CD14-positive monocyte (primary cell): ENCODE measurements at regions not wholly inside any gene's neighbourhood (a gene's known extent, or its start where the extent isn't known, plus 50 kb on each side); places are given as distances from the start of the nearest gene placed in this dataset.

Source experiments
- DNase-seq, 3 donors: peaks; one replicate each; pipeline ENCODE4 v3.0.0-alpha.2; 2011 to 2022
- H2AFZ ChIP-seq: 2 replicates; pipeline ENCODE4 v1.6.0; 2012; ENCODE audit warnings: mild to moderate bottlenecking, low read depth, low read length, inconsistent platforms; ENCODE audit not compliant: insufficient read depth, poor library complexity, severe bottlenecking
- H3K27ac ChIP-seq, 2 donors: 1 replicate in 1 of 2; 2 replicates in 1 of 2; pipeline ENCODE4 v1.5.1; 2012 to 2013; ENCODE audit warnings: low read length in 2 of 2, control low read depth in 1 of 2, inconsistent platforms in 1 of 2, low read depth in 1 of 2, mild to moderate bottlenecking in 1 of 2
- H3K27me3 ChIP-seq, 2 donors: one replicate each; pipeline versions ENCODE4 v1.6.0 to v1.6.1; 2011 to 2013; ENCODE audit warnings: low read length in 2 of 2; ENCODE audit not compliant: control insufficient read depth in 2 of 2, insufficient read depth in 2 of 2
- H3K36me3 ChIP-seq, 2 donors: replicated peaks in 1 of 2; 1 replicate in 1 of 2; 2 replicates in 1 of 2; pipeline versions ENCODE4 v1.5.1 to v1.6.1; 2012 to 2013; ENCODE audit warnings: low read length in 2 of 2, control low read depth in 1 of 2, inconsistent platforms in 1 of 2, mild to moderate bottlenecking in 1 of 2; ENCODE audit not compliant: insufficient read depth in 2 of 2, control insufficient read depth in 1 of 2
- H3K4me1 ChIP-seq, 2 donors: 1 replicate in 1 of 2; 2 replicates in 1 of 2; pipeline versions ENCODE4 v1.5.1 to v1.6.1; 2012 to 2013; ENCODE audit warnings: low read length in 2 of 2, control low read depth in 1 of 2, inconsistent platforms in 1 of 2, mild to moderate bottlenecking in 1 of 2, moderate library complexity in 1 of 2; ENCODE audit not compliant: insufficient read depth in 2 of 2, control insufficient read depth in 1 of 2
- H3K4me2 ChIP-seq: replicated peaks from 2 replicates; pipeline ENCODE3; 2012; ENCODE audit warnings: low read length, moderate library complexity, mild to moderate bottlenecking; ENCODE audit not compliant: poor library complexity, severe bottlenecking; ENCODE audit errors: extremely low read depth
- H3K4me3 ChIP-seq, 3 experiments: fragments of 200-600 bp in 1 of 3; sonication (generic) in 1 of 3; replicated peaks in 1 of 3; 1 replicate in 2 of 3; 2 replicates in 1 of 3; pipeline ENCODE4 v1.5.1; 2011 to 2013; ENCODE audit warnings: low read length in 3 of 3, mild to moderate bottlenecking in 3 of 3, control low read depth in 2 of 3, low read depth in 2 of 3, inconsistent platforms in 1 of 3, moderate library complexity in 1 of 3
- H3K79me2 ChIP-seq: 2 replicates; pipeline ENCODE4 v1.6.0; 2012; ENCODE audit warnings: mild to moderate bottlenecking, control low read depth, inconsistent platforms, low read length, moderate library complexity; ENCODE audit not compliant: insufficient read depth
- H3K9ac ChIP-seq: 2 replicates; pipeline ENCODE4 v1.6.0; 2017; ENCODE audit warnings: low read length, mild to moderate bottlenecking; ENCODE audit not compliant: insufficient read depth, poor library complexity, severe bottlenecking
- H3K9me3 ChIP-seq, 2 donors: replicated peaks in 1 of 2; 1 replicate in 1 of 2; 2 replicates in 1 of 2; pipeline versions ENCODE4 v1.5.1 to v1.6.1; 2012 to 2013; ENCODE audit warnings: low read length in 2 of 2, control low read depth in 1 of 2; ENCODE audit not compliant: control insufficient read depth in 1 of 2, insufficient read depth in 1 of 2
- H4K20me1 ChIP-seq: 2 replicates; pipeline ENCODE4 v1.6.0; 2012; ENCODE audit warnings: mild to moderate bottlenecking, low read length, control low read depth, moderate library complexity; ENCODE audit not compliant: insufficient read depth
- H3K27ac Mint-ChIP-seq, 7 donors: one replicate each; pipeline ENCODE4 v1.8.0; 2020; ENCODE audit warnings: mild to moderate bottlenecking in 7 of 7, mixed read lengths in 7 of 7, moderate library complexity in 6 of 7, inconsistent platforms in 2 of 7
- H3K27me3 Mint-ChIP-seq, 3 donors: one replicate each; pipeline ENCODE4 v1.8.0; 2021 to 2022; ENCODE audit warnings: low read depth in 3 of 3, mild to moderate bottlenecking in 3 of 3, mixed read lengths in 3 of 3, moderate library complexity in 3 of 3, inconsistent platforms in 1 of 3
- H3K36me3 Mint-ChIP-seq, 2 donors: one replicate each; pipeline ENCODE4 v1.8.0; 2020; ENCODE audit warnings: mixed read lengths in 2 of 2, inconsistent platforms in 1 of 2, mild to moderate bottlenecking in 1 of 2
- H3K4me1 Mint-ChIP-seq: one replicate; pipeline ENCODE4 v1.8.0; 2020; ENCODE audit warnings: mild to moderate bottlenecking, mixed read lengths
- H3K4me3 Mint-ChIP-seq, 2 donors: one replicate each; pipeline ENCODE4 v1.8.0; 2020; ENCODE audit warnings: mild to moderate bottlenecking in 2 of 2, mixed read lengths in 2 of 2, moderate library complexity in 1 of 2
- H3K9me3 Mint-ChIP-seq, 7 donors: one replicate each; pipeline ENCODE4 v1.8.0; 2020 to 2022; ENCODE audit warnings: mixed read lengths in 7 of 7, mild to moderate bottlenecking in 6 of 7, moderate library complexity in 6 of 7, inconsistent platforms in 2 of 7
- CTCF ChIP-seq: fragments of 200-600 bp; IDR thresholded peaks from one replicate; pipeline ENCODE4 v1.8.0; 2022; ENCODE audit warnings: antibody characterized with exemption, mild to moderate bottlenecking
- WGBS: methylation state at CpG from one replicate; pipeline ENCODE4 v1.1.5; 2013; ENCODE audit warnings: missing lambda C conversion rate; ENCODE audit not compliant: insufficient coverage; 5-methylcytosine and 5-hydroxymethylcytosine counted together
- intact Hi-C, 2 donors: fragments of 100-400 bp; cut with micrococcal nuclease; formaldehyde crosslinking; loops; one replicate each; pipeline versions ENCODE4 v1.15.0 to v1.15.1; 2023

GRCh38 chr18:44370861-44371260 is 309.8 kb upstream of the SETBP1 start:
- Mint-ChIP-seq H3K4me1 (no peaks in the 10 kb centered on the region), H3K36me3 (no peaks in the 10 kb centered on the region), H3K27ac (no peak overlapping the region), H3K9me3 (peaks cover 25 to 44% (median 36%) of the 10 kb centered on the region in 7 donors), H3K27me3 (peaks cover 0 to 2% (median 1%) of the 10 kb centered on the region in 3 donors), H3K4me3 (no peak overlapping the region)
- no peaks in the 10 kb centered on the region for H4K20me1 ChIP-seq
- no peaks in the 10 kb centered on the region for H3K36me3 ChIP-seq
- no peak overlapping the region for H3K27ac ChIP-seq
- H3K27me3 ChIP-seq: no peaks in the 10 kb centered on the region
- peaks cover 28 to 34% of the 10 kb centered on the region in 2 donors for H3K9me3 ChIP-seq
- H3K79me2 ChIP-seq: no peaks in the 10 kb centered on the region
- intact Hi-C loops: no loop called here
- no peaks in the 10 kb centered on the region for H3K4me1 ChIP-seq
- H2AFZ ChIP-seq: no peak overlapping the region
- H3K9ac ChIP-seq: no peak overlapping the region
- DNase-seq: no peak
- no peak overlapping the region for H3K4me2 ChIP-seq
- no peak overlapping the region for H3K4me3 ChIP-seq
- WGBS: no CpG with 5 or more reads among the region's 1 CpG
- no peak for TF ChIP-seq CTCF

- H3K36me3 Mint-ChIP-seq: no peaks in the 10 kb centered on the region
- no peaks in the 10 kb centered on the region for H3K27me3 ChIP-seq
- H3K27me3 Mint-ChIP-seq: peaks cover 0 to 5% (median 2%) of the 10 kb centered on the region in 3 donors
- H3K4me3 Mint-ChIP-seq: no peak overlapping the region
- WGBS: 86% methylated on average over 1 of the region's 3 CpGs
- DNase-seq: no peak
- no peak overlapping the region for H3K9ac ChIP-seq
- no peak overlapping the region for H3K4me2 ChIP-seq
- H4K20me1 ChIP-seq: no peaks in the 10 kb centered on the region
- H3K27ac Mint-ChIP-seq: no peak overlapping the region
- H3K4me1 Mint-ChIP-seq: no peaks in the 10 kb centered on the region
- H3K9me3 Mint-ChIP-seq: peaks cover 28 to 59% (median 38%) of the 10 kb centered on the region in 7 donors
- no peaks in the 10 kb centered on the region for H3K79me2 ChIP-seq
- no peaks in the 10 kb centered on the region for H3K36me3 ChIP-seq
- H3K4me1 ChIP-seq: no peaks in the 10 kb centered on the region
- H3K27ac ChIP-seq: no peak overlapping the region
- H3K4me3 ChIP-seq: no peak overlapping the region
- intact Hi-C loops: no loop called here
- no peak overlapping the region for H2AFZ ChIP-seq
- TF ChIP-seq CTCF: no peak
- H3K9me3 ChIP-seq: peaks cover 28% of the 10 kb centered on the region in 2 donors
Observed at GRCh38 chr18:44374966-44375365, 305.7 kb upstream of the SETBP1 start.
